ENCODE measurements at regions not wholly inside any gene's neighbourhood (a gene's known extent, or its start where the extent isn't known, plus 50 kb on each side); places are given as distances from the start of the nearest gene placed in this dataset.

DNA sequence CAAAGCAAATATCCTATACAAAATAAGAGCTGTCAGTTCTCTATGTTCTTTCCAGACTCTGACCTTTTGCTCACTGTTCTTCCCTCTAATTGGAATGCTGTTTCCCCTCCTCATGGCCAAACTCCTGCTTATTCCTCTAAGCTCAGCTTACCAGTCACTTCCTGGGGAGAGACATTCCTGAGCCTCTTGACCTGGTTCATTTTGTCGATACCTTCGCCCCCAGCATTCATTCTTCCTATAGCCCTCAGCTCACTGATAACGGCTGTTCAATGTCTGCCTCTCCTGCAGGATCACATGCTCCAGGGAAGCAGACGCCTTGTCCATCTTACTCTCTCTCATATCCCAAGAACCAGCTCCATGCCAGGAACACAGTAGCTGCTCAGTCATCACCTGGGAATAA is 431.0 kb downstream of the MED13L start (continued):
- TF ChIP-seq, protein P1, sequence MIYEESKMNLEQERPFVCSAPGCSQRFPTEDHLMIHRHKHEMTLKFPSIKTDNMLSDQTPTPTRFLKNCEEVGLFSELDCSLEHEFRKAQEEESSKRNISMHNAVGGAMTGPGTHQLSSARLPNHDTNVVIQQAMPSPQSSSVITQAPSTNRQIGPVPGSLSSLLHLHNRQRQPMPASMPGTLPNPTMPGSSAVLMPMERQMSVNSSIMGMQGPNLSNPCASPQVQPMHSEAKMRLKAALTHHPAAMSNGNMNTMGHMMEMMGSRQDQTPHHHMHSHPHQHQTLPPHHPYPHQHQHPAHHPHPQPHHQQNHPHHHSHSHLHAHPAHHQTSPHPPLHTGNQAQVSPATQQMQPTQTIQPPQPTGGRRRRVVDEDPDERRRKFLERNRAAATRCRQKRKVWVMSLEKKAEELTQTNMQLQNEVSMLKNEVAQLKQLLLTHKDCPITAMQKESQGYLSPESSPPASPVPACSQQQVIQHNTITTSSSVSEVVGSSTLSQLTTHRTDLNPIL (CRISPR knock-in tag; IDR thresholded peaks at IDR 0.05; ENCODE audit: low read depth) = no peak

DNA sequence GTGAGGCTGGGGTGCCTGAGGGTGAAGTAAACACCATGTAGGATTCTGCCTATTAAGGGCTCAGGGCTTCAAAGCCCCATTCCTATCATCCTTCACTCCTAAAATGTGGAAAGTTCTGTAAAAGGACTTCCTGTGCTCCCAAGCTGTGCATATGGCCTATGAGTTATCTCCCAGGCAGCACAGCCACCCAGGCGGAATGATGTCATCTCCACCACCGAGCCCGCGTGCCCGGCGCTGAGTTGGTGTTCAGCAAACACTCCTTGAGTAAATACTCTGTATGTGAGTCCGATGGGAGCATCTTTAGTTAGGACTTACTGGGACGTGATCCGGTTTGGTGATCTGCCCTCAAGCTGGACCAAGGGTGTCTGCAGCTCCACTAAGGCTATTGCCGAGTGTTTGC is 437.3 kb downstream of the MED13L start:
- TF ChIP-seq SNAI2 (CRISPR knock-in tag; IDR thresholded peaks at IDR 0.05) (no peak), RARB (CRISPR knock-in tag; IDR thresholded peaks at IDR 0.05) (no peak), ESRRG (CRISPR knock-in tag; IDR thresholded peaks at IDR 0.05) (no peak), TOX (CRISPR knock-in tag; IDR thresholded peaks at IDR 0.05; ENCODE audit: borderline replicate concordance) (no peak), ZFP3 (CRISPR knock-in tag; IDR thresholded peaks at IDR 0.05) (no peak), GLIS3 (CRISPR knock-in tag; IDR thresholded peaks at IDR 0.05) (no peak)
- TF ChIP-seq, protein P2, sequence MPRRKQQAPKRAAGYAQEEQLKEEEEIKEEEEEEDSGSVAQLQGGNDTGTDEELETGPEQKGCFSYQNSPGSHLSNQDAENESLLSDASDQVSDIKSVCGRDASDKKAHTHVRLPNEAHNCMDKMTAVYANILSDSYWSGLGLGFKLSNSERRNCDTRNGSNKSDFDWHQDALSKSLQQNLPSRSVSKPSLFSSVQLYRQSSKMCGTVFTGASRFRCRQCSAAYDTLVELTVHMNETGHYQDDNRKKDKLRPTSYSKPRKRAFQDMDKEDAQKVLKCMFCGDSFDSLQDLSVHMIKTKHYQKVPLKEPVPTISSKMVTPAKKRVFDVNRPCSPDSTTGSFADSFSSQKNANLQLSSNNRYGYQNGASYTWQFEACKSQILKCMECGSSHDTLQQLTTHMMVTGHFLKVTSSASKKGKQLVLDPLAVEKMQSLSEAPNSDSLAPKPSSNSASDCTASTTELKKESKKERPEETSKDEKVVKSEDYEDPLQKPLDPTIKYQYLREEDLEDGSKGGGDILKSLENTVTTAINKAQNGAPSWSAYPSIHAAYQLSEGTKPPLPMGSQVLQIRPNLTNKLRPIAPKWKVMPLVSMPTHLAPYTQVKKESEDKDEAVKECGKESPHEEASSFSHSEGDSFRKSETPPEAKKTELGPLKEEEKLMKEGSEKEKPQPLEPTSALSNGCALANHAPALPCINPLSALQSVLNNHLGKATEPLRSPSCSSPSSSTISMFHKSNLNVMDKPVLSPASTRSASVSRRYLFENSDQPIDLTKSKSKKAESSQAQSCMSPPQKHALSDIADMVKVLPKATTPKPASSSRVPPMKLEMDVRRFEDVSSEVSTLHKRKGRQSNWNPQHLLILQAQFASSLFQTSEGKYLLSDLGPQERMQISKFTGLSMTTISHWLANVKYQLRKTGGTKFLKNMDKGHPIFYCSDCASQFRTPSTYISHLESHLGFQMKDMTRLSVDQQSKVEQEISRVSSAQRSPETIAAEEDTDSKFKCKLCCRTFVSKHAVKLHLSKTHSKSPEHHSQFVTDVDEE (CRISPR knock-in tag; IDR thresholded peaks at IDR 0.05) = no peak
- ATAC-seq = no peak

DNA sequence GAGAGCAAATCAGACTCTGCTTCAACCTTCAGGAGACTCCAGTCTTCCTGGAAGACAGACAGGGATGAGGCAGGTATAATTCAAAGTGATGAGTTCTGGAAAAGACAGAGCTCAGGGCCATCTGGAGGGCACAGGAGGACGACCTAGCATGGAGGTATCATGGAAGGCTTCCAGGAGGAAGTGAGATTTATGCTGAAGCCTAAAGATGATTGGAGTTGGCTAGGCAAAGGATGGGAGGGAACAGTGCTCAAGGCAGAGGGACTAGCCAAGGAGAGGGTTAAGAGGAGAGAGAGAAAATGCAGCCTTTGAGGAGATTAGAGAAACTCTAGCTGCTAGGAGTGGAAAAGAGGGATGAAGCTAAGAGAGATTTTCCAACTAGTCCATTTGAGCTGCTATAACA is 438.5 kb downstream of the MED13L start:
- no peak for ATAC-seq
- TF ChIP-seq ISL1 (CRISPR knock-in tag; IDR thresholded peaks at IDR 0.05) (no peak), CSDC2 (CRISPR knock-in tag; IDR thresholded peaks at IDR 0.05) (no peak), BACH2 (CRISPR knock-in tag; IDR thresholded peaks at IDR 0.05; ENCODE audit: borderline replicate concordance) (no peak)

DNA sequence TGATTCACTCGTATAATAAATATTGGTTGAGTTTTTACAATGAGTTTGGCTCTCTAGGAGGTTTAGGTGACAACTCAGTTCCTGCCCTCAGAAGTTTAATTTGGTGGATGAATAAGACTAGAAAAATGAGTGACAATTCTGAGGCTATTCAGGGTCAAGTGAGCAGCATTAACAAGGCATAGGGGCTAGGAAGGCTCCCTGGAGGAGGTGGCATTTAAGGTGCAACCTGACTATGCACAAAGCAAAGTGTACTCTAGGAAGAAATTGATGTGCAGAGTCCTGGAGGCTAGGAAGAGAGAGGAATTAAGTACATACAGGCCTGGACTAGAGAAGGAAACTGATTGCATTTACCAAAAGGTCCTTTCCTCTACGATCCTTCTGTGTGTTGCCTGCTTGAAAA is 440.3 kb downstream of the MED13L start:
- TF ChIP-seq ARNTL (CRISPR knock-in tag; IDR thresholded peaks at IDR 0.05; ENCODE audit: borderline replicate concordance, low read depth) = no peak
- TF ChIP-seq, protein P3, sequence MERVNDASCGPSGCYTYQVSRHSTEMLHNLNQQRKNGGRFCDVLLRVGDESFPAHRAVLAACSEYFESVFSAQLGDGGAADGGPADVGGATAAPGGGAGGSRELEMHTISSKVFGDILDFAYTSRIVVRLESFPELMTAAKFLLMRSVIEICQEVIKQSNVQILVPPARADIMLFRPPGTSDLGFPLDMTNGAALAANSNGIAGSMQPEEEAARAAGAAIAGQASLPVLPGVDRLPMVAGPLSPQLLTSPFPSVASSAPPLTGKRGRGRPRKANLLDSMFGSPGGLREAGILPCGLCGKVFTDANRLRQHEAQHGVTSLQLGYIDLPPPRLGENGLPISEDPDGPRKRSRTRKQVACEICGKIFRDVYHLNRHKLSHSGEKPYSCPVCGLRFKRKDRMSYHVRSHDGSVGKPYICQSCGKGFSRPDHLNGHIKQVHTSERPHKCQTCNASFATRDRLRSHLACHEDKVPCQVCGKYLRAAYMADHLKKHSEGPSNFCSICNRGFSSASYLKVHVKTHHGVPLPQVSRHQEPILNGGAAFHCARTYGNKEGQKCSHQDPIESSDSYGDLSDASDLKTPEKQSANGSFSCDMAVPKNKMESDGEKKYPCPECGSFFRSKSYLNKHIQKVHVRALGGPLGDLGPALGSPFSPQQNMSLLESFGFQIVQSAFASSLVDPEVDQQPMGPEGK (CRISPR knock-in tag; IDR thresholded peaks at IDR 0.05; ENCODE audit: borderline replicate concordance) = no peak
- no peak for TF ChIP-seq ZNF565 (CRISPR knock-in tag; conservative IDR thresholded peaks at IDR 0.05; ENCODE audit: low read depth)
- TF ChIP-seq ZFP3 (CRISPR knock-in tag; IDR thresholded peaks at IDR 0.05) = no peak
- TF ChIP-seq CSDC2 (CRISPR knock-in tag; IDR thresholded peaks at IDR 0.05) = no peak
- TF ChIP-seq TOX (CRISPR knock-in tag; IDR thresholded peaks at IDR 0.05; ENCODE audit: borderline replicate concordance) = no peak
- no peak for TF ChIP-seq ESRRG (CRISPR knock-in tag; IDR thresholded peaks at IDR 0.05)
- no peak for TF ChIP-seq GLIS3 (CRISPR knock-in tag; IDR thresholded peaks at IDR 0.05)
- TF ChIP-seq ISL1 (CRISPR knock-in tag; IDR thresholded peaks at IDR 0.05) = no peak
- no peak for TF ChIP-seq ZFP30 (CRISPR knock-in tag; IDR thresholded peaks at IDR 0.05)
- TF ChIP-seq PPARA (CRISPR knock-in tag; IDR thresholded peaks at IDR 0.05; ENCODE audit: borderline replicate concordance) = no peak
- TF ChIP-seq RARB (CRISPR knock-in tag; IDR thresholded peaks at IDR 0.05) = no peak
- TF ChIP-seq TCF4 (CRISPR knock-in tag; IDR thresholded peaks at IDR 0.05; ENCODE audit: borderline replicate concordance) = no peak
- TF ChIP-seq, protein P1 (CRISPR knock-in tag; IDR thresholded peaks at IDR 0.05; ENCODE audit: low read depth) = no peak
- TF ChIP-seq ZNF70 (CRISPR knock-in tag; IDR thresholded peaks at IDR 0.05) = no peak
- TF ChIP-seq OSR1 (CRISPR knock-in tag; IDR thresholded peaks at IDR 0.05) = no peak
- no peak for ATAC-seq

DNA sequence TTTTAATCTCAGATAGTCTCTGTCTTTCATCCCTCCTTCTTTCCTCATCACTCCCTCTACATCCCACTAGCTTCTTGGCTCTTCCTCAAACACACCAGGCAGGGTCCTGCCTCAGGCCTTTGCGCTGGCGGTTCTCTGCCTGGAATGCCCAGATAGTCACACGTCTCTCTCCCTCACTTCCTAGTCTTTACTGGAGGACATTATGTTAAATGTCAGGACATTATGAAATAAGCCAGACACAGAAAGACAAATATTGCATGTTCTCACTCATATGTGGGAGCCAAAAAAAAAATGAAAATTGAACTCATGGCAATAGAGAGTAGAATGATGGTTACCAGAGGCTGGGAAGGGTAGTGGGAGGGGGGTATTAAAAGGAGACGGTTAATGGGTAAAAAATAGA is 442.0 kb downstream of the MED13L start:
- ATAC-seq = no peak
- 0 out of 2 replicates have a peak, but pooled peaks have one; percentile 30 for TF ChIP-seq TCF4 (CRISPR knock-in tag; IDR thresholded peaks at IDR 0.05; ENCODE audit: borderline replicate concordance)
- TF ChIP-seq BACH2 (CRISPR knock-in tag; IDR thresholded peaks at IDR 0.05; ENCODE audit: borderline replicate concordance) = no peak
- TF ChIP-seq ISL1 (CRISPR knock-in tag; IDR thresholded peaks at IDR 0.05) = peak; percentile 51
- TF ChIP-seq, protein P2 (CRISPR knock-in tag; IDR thresholded peaks at IDR 0.05) = peak; percentile 53; the same call in 1 of the 2 replicates
